OCI-LY3 (cell line): ENCODE measurements at regions not wholly inside any gene's neighbourhood (a gene's known extent, or its start where the extent isn't known, plus 50 kb on each side); places are given as distances from the start of the nearest gene placed in this dataset.

Source experiments
- CTCF ChIP-seq: fragments of 200-600, 300-600 bp; sonication (generic); IDR thresholded peaks from 2 replicates; pipeline ENCODE4 v1.5.1; 2014; ENCODE audit warnings: antibody characterized with exemption, low read length, low read depth
- EZH2phosphoT487 ChIP-seq: fragments of 200-600 bp; shearing (Covaris generic); IDR thresholded peaks from 2 replicates; pipeline ENCODE4 v1.6.1; 2018; ENCODE audit warnings: antibody characterized with exemption, mixed run types, low read depth

GRCh38 chr7:79998363-79998762 lies 136.3 kb upstream of the GNAI1 start:
- TF ChIP-seq CTCF (no peak), EZH2phosphoT487 (no peak)
